ENCODE measurements at regions not wholly inside any gene's neighbourhood (a gene's known extent, or its start where the extent isn't known, plus 50 kb on each side); places are given as distances from the start of the nearest gene placed in this dataset.

GRCh38 chr11:129590753-129591475 is 215.3 kb downstream of the BARX2 start:
- TF ChIP-seq CTCF (IDR thresholded peaks at IDR 0.05): no peak
- Histone ChIP-seq H3K27me3 (no peaks in the 10 kb centered on the region), H3K9me3 (no peaks in the 10 kb centered on the region), H3K4me1 (no peaks in the 10 kb centered on the region), H3K27ac (no peak overlapping the region), H3K36me3 (no peaks in the 10 kb centered on the region), H3K4me3 (no peak overlapping the region)
- ATAC-seq (no peak), DNase-seq (no peak)
- intact Hi-C loops (cut with DNase I): no loop called here

DNA sequence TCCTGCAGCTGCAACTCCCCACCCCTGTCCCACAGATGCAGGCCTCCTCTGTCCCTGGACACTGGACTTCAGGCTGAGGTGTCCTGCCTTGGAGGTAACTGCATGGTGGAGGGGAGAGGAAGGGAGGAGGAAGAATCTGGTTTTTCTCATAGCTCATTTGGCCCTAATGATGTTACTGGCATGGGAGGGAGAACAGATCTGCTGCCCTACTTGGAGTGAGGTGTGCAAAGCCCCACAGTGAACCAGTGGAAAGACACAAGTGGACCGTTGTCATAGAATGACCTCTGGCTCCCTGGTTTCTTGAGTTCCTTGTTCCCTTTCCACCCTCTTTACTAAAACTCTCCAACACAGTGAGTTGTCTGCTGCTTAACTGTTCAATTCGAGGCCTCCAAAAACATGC is 215.9 kb downstream of the BARX2 start:
- intact Hi-C loops (cut with DNase I): no loop called here
- H3K4me1 ChIP-seq: no peaks in the 10 kb centered on the region

DNA sequence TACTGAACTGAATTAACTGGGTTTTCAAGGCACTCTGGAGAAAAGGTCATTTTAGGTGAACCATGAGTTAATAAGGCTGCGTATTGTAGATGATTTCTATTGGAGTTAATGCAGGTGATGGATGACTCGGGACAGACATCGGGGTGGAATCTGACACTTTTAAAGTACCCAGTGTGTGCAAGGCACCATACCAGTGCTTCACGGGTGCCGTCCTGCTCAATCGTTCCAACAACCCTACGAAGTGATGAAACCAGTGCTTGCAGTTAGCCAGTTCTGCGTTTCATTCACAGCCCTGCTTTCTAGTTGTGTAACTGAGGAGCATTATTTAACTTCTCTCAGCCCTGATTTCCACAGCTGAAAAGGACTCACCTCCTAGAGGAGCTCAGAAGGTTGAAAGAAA is 216.5 kb downstream of the BARX2 start:
- Histone ChIP-seq H3K36me3 (no peaks in the 10 kb centered on the region), H3K4me1 (no peaks in the 10 kb centered on the region), H3K27me3 (no peaks in the 10 kb centered on the region), H3K27ac (no peak overlapping the region), H3K4me3 (no peak overlapping the region), H3K9me3 (no peaks in the 10 kb centered on the region)
- no peak for TF ChIP-seq CTCF (IDR thresholded peaks at IDR 0.05)
- no peak for DNase-seq
- ATAC-seq: no peak
- intact Hi-C loops (cut with DNase I): no loop called here

More for the DNA sequence above, 215.9 kb downstream of the BARX2 start:
- no peaks in the 10 kb centered on the region for H3K27me3 ChIP-seq
- DNase-seq (no peak), ATAC-seq (no peak)
- no peaks in the 10 kb centered on the region for H3K36me3 ChIP-seq
- no peak overlapping the region for H3K27ac ChIP-seq
- H3K4me3 ChIP-seq: no peak overlapping the region
- H3K9me3 ChIP-seq: no peaks in the 10 kb centered on the region
- TF ChIP-seq CTCF (IDR thresholded peaks at IDR 0.05): no peak

DNA sequence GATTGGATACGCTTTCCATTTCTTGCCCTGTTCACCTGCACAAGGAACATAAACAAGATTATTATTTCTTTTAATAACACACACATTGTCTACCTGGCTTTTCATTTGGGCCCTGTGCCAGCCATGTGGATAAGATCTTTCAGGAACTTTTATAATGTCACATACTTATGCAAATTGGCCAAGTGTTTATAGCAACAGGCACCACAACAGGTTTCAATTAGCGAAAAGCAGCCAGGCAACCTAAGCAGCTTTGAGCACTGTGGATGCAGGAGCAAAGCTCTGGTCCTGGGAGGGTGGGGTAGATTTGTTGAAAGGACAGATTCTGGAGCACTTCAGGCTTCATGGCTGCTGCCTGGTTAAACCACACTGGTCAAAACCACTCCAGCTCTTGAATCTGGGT is 217.4 kb downstream of the BARX2 start:
- no peaks in the 10 kb centered on the region for H3K9me3 ChIP-seq
- H3K4me1 ChIP-seq: no peaks in the 10 kb centered on the region
- no peak overlapping the region for H3K4me3 ChIP-seq
- H3K36me3 ChIP-seq: no peaks in the 10 kb centered on the region
- intact Hi-C loops (cut with DNase I): no loop called here
- no peak for ATAC-seq
- no peaks in the 10 kb centered on the region for H3K27me3 ChIP-seq
- no peak for TF ChIP-seq CTCF (IDR thresholded peaks at IDR 0.05)
- DNase-seq: no peak
- H3K27ac ChIP-seq: no peak overlapping the region

GRCh38 chr11:129595038-129595962 is 219.7 kb downstream of the BARX2 start:
- Histone ChIP-seq H3K4me3 (no peak overlapping the region), H3K9me3 (no peaks in the 10 kb centered on the region), H3K36me3 (no peaks in the 10 kb centered on the region), H3K4me1 (no peaks in the 10 kb centered on the region), H3K27me3 (no peaks in the 10 kb centered on the region), H3K27ac (no peak overlapping the region)
- intact Hi-C loops (cut with DNase I): no loop called here
- DNase-seq (no peak), ATAC-seq (no peak)
- no peak for TF ChIP-seq CTCF (IDR thresholded peaks at IDR 0.05)

Measured in upper lobe of right lung (tissue), 1 donor.